CD4-positive, alpha-beta T cell (primary cell): ENCODE measurements at regions not wholly inside any gene's neighbourhood (a gene's known extent, or its start where the extent isn't known, plus 50 kb on each side); places are given as distances from the start of the nearest gene placed in this dataset.

ENCODE experiments used
- ATAC-seq: fragments of 200-7000 bp; cut with Tn5 transposase; one replicate; pipeline ENCODE4 v1.10.0; 2022; ENCODE audit warnings: mild to moderate bottlenecking; ENCODE audit not compliant: poor library complexity
- CTCF ChIA-PET: fragments of 350-600 bp; sonication (Branson Sonifier 250); formaldehyde crosslinking; loops from one replicate; lab custom pipeline; 2021; ENCODE audit warnings: antibody characterized with exemption, inconsistent platforms; lab: Charles Lee
- POLR2A ChIA-PET: fragments of 350-600 bp; sonication (Branson Sonifier 250); formaldehyde crosslinking; loops from one replicate; lab custom pipeline; 2021; ENCODE audit warnings: antibody characterized with exemption, inconsistent platforms; lab: Charles Lee
- DNase-seq, 14 experiments: peaks; one replicate each; pipeline ENCODE4 v3.0.0-alpha.2; 2013 to 2020; ENCODE audit warnings: mixed read lengths in 2 of 14
- H3K27ac ChIP-seq, 2 donors: one replicate each; pipeline versions ENCODE4 v1.5.1 to v1.7.0; 2013; ENCODE audit warnings: low read length in 2 of 2, low read depth in 1 of 2, mild to moderate bottlenecking in 1 of 2
- H3K27me3 ChIP-seq, 2 experiments: 1 replicate in 1 of 2; 2 replicates in 1 of 2; pipeline versions ENCODE4 v1.6.1 to v1.7.0; 2013; ENCODE audit warnings: low read length in 2 of 2, control low read depth in 1 of 2, mild to moderate bottlenecking in 1 of 2, moderate library complexity in 1 of 2; ENCODE audit not compliant: insufficient read depth in 2 of 2, control insufficient read depth in 1 of 2
- H3K36me3 ChIP-seq: one replicate; pipeline ENCODE4 v1.6.1; 2013; ENCODE audit warnings: low read length, control low read depth; ENCODE audit not compliant: insufficient read depth
- H3K4me1 ChIP-seq: one replicate; pipeline ENCODE4 v1.6.1; 2013; ENCODE audit warnings: low read length, control low read depth; ENCODE audit not compliant: insufficient read depth
- H3K4me3 ChIP-seq: one replicate; pipeline ENCODE4 v1.5.1; 2013; ENCODE audit warnings: mild to moderate bottlenecking, low read length, moderate library complexity
- H3K9me3 ChIP-seq, 2 experiments: 1 replicate in 1 of 2; 2 replicates in 1 of 2; pipeline versions ENCODE4 v1.6.1 to v1.7.0; 2013; ENCODE audit warnings: low read length in 2 of 2, mild to moderate bottlenecking in 2 of 2, control low read depth in 1 of 2, moderate library complexity in 1 of 2; ENCODE audit not compliant: control insufficient read depth in 1 of 2, insufficient read depth in 1 of 2
- H3K27ac Mint-ChIP-seq: one replicate; pipeline ENCODE4 v1.8.0; 2020; ENCODE audit warnings: mixed read lengths
- H3K27me3 Mint-ChIP-seq: one replicate; pipeline ENCODE4 v1.8.0; 2021; ENCODE audit warnings: mixed read lengths
- H3K36me3 Mint-ChIP-seq: one replicate; pipeline ENCODE4 v1.8.0; 2021; ENCODE audit warnings: low read depth, mixed read lengths
- H3K4me1 Mint-ChIP-seq: one replicate; pipeline ENCODE4 v1.8.0; 2021; ENCODE audit warnings: low read depth, mixed read lengths
- H3K4me3 Mint-ChIP-seq: one replicate; pipeline ENCODE4 v1.8.0; 2020; ENCODE audit warnings: mild to moderate bottlenecking, mixed read lengths
- H3K9me3 Mint-ChIP-seq: one replicate; pipeline ENCODE4 v1.8.0; 2020; ENCODE audit warnings: mixed read lengths
- intact Hi-C, 2 experiments: fragments of 100-400 bp; cut with DNase I in 1 of 2; cut with micrococcal nuclease in 1 of 2; formaldehyde crosslinking; loops; one replicate each; pipeline versions ENCODE4 v1.15.1 to v1.9.0; 2023 to 2025; cut with DNase I, micrococcal nuclease
- TF ChIP-seq, protein P1 (sequence below): fragments of 200-600 bp; IDR thresholded peaks from one replicate; pipeline ENCODE4 v1.8.0; 2022; ENCODE audit warnings: antibody characterized with exemption, mild to moderate bottlenecking

- peaks cover 8% of the 10 kb centered on the region for H3K9me3 Mint-ChIP-seq
- Histone ChIP-seq H3K4me3 (no peak overlapping the region), H3K27me3 (no peaks in the 10 kb centered on the region), H3K9me3 (no peaks in the 10 kb centered on the region), H3K4me1 (no peaks in the 10 kb centered on the region), H3K27ac (no peak overlapping the region), H3K36me3 (no peaks in the 10 kb centered on the region)
- ATAC-seq (no peak), DNase-seq (no peak)
- TF ChIP-seq, protein P1, sequence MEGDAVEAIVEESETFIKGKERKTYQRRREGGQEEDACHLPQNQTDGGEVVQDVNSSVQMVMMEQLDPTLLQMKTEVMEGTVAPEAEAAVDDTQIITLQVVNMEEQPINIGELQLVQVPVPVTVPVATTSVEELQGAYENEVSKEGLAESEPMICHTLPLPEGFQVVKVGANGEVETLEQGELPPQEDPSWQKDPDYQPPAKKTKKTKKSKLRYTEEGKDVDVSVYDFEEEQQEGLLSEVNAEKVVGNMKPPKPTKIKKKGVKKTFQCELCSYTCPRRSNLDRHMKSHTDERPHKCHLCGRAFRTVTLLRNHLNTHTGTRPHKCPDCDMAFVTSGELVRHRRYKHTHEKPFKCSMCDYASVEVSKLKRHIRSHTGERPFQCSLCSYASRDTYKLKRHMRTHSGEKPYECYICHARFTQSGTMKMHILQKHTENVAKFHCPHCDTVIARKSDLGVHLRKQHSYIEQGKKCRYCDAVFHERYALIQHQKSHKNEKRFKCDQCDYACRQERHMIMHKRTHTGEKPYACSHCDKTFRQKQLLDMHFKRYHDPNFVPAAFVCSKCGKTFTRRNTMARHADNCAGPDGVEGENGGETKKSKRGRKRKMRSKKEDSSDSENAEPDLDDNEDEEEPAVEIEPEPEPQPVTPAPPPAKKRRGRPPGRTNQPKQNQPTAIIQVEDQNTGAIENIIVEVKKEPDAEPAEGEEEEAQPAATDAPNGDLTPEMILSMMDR = no peak
- H3K4me3 Mint-ChIP-seq = no peak overlapping the region
- CTCF ChIA-PET = no interaction called here
- POLR2A ChIA-PET = no interaction called here
- H3K36me3 Mint-ChIP-seq = no peaks in the 10 kb centered on the region
- intact Hi-C loops = no loop called here
- H3K27me3 Mint-ChIP-seq = no peaks in the 10 kb centered on the region
- no peaks in the 10 kb centered on the region for H3K4me1 Mint-ChIP-seq
- no peak overlapping the region for H3K27ac Mint-ChIP-seq
These were observed 476.8 kb upstream of the CDH11 start for GRCh38 chr16:65598621-65599020.

GRCh38 chr16:65583498-65583897 is 461.6 kb upstream of the CDH11 start:
- ChIA-PET CTCF (no interaction called here), POLR2A (no interaction called here)
- no peaks in the 10 kb centered on the region for H3K4me1 Mint-ChIP-seq
- Histone ChIP-seq H3K4me3 (no peak overlapping the region), H3K36me3 (no peaks in the 10 kb centered on the region), H3K27me3 (no peaks in the 10 kb centered on the region), H3K9me3 (peaks cover 0 to 12% of the 10 kb centered on the region in 2 experiments), H3K27ac (no peak overlapping the region), H3K4me1 (no peaks in the 10 kb centered on the region)
- DNase-seq (no peak), ATAC-seq (no peak)
- no peak overlapping the region for H3K27ac Mint-ChIP-seq
- intact Hi-C loops = no loop called here
- no peak overlapping the region for H3K4me3 Mint-ChIP-seq
- no peaks in the 10 kb centered on the region for H3K27me3 Mint-ChIP-seq
- H3K36me3 Mint-ChIP-seq = no peaks in the 10 kb centered on the region
- TF ChIP-seq, protein P1 = no peak
- peaks cover 3% of the 10 kb centered on the region for H3K9me3 Mint-ChIP-seq

DNA sequence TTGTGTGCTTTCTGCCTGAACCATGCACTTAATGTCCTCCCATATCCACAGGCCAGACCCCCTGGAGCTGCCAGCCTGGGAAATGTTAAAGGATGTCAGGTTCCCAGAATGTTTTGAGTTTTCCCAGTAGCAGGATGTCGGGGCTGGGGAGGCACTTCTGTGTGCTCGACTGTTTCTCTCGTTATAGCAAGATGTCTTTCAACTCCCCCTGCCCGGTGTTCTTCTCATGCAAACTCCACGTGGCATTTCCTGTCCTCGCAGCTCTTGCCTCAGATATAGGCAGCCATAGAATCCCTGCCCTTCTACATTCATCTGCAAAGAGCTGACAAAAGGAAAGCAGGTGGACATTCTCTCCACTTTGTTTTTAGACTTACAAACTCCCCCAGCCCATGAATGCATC is 457.2 kb upstream of the CDH11 start:
- H3K9me3 Mint-ChIP-seq = no peaks in the 10 kb centered on the region
- intact Hi-C loops = no loop called here
- no peak overlapping the region for H3K27ac Mint-ChIP-seq
- H3K36me3 Mint-ChIP-seq = no peaks in the 10 kb centered on the region
- no peaks in the 10 kb centered on the region for H3K4me1 Mint-ChIP-seq
- CTCF ChIA-PET = no interaction called here
- Histone ChIP-seq H3K36me3 (no peaks in the 10 kb centered on the region), H3K9me3 (peaks cover 0 to 12% of the 10 kb centered on the region in 2 experiments), H3K27ac (no peak overlapping the region), H3K4me1 (no peaks in the 10 kb centered on the region), H3K27me3 (no peaks in the 10 kb centered on the region), H3K4me3 (no peak overlapping the region)
- H3K4me3 Mint-ChIP-seq = no peak overlapping the region
- no peaks in the 10 kb centered on the region for H3K27me3 Mint-ChIP-seq
- TF ChIP-seq, protein P1 = no peak
- ATAC-seq (no peak), DNase-seq (no peak)
- POLR2A ChIA-PET = no interaction called here
